Hepatocyte (in vitro differentiated cells): ENCODE measurements at regions not wholly inside any gene's neighbourhood (a gene's known extent, or its start where the extent isn't known, plus 50 kb on each side); places are given as distances from the start of the nearest gene placed in this dataset.

ENCODE experiments used
- EZH2 ChIP-seq: fragments of 200-600 bp; sonication (generic); IDR thresholded peaks from 2 replicates; pipeline ENCODE4 v1.6.1; 2016; ENCODE audit warnings: antibody characterized with exemption, mild to moderate bottlenecking, borderline replicate concordance
- EZH2phosphoT487 ChIP-seq: fragments of 200-600 bp; sonication (generic); IDR thresholded peaks from one replicate; pipeline ENCODE4 v1.6.1; 2018; ENCODE audit warnings: antibody characterized with exemption, mild to moderate bottlenecking, low read depth, moderate library complexity; ENCODE audit not compliant: unreplicated experiment, severe bottlenecking

GRCh38 chr14:105600939-105601359 lies 74.6 kb downstream of the TMEM121 start:
- no peak for TF ChIP-seq EZH2
- TF ChIP-seq EZH2phosphoT487 = no peak
